ENCODE measurements at regions not wholly inside any gene's neighbourhood (a gene's known extent, or its start where the extent isn't known, plus 50 kb on each side); places are given as distances from the start of the nearest gene placed in this dataset.

GRCh38 chr10:83373671-83374070, 765.6 kb upstream of the GHITM start:
- no peak overlapping the region for H4K8ac ChIP-seq (ENCODE audit: extremely low read depth, insufficient read depth, low read length)
- TF ChIP-seq TAF7 (optimal IDR thresholded peaks at IDR 0.05; ENCODE audit: borderline replicate concordance, low read depth, low read length) (no peak), SIX5 (IDR thresholded peaks at IDR 0.05; ENCODE audit: low read depth, low read length) (no peak), CTCF (IDR thresholded peaks at IDR 0.05; ENCODE audit: control extremely low read depth in 1 of 3, insufficient read depth in 1 of 3, low read depth in 1 of 3, low read length in 3 of 3) (peak; percentile 30 to 73 (median 56)), RAD21 (IDR thresholded peaks at IDR 0.05 in 1 of 2, conservative IDR thresholded peaks at IDR 0.05 in 1 of 2; ENCODE audit: low read depth in 2 of 2, low read length in 2 of 2) (peak; percentile 66 to 71)
- ChIA-PET CTCF (ENCODE audit: partially characterized antibody) (interaction anchor here (0.9 to 1.5 kb wide), 2 partner anchors 18 to 158 kb away, joined by 3 read pairs; no protein-coding TSS in a partner anchor), POLR2A (ENCODE audit: partially characterized antibody) (no interaction called here)
- H2BK20ac ChIP-seq (ENCODE audit: low read length) = no peak overlapping the region
- no peak overlapping the region for H3K14ac ChIP-seq (ENCODE audit: insufficient read length)
- H2BK5ac ChIP-seq (ENCODE audit: low read depth, low read length) = no peak overlapping the region
- H2AFZ ChIP-seq (ENCODE audit: low read length) = no peak overlapping the region
- H3K4me3 ChIP-seq (ENCODE audit: extremely low read depth in 1 of 4, insufficient read depth in 2 of 4, low read depth in 3 of 4, low read length in 4 of 4) = no peak overlapping the region
- no peaks in the 10 kb centered on the region for H3K9me3 ChIP-seq (ENCODE audit: insufficient read depth in 2 of 2, low read depth in 1 of 2, low read length in 1 of 2)
- FAIRE-seq (peak; percentile 68), DNase-seq (ENCODE audit: low read depth in 1 of 2, low spot score in 2 of 2) (peak; percentile 23 to 51)
- no peak overlapping the region for H4K91ac ChIP-seq (replicated peaks; ENCODE audit: insufficient read length, low read length)
- no peak overlapping the region for H4K5ac ChIP-seq (ENCODE audit: insufficient read length, low read depth, low read length)
- no peaks in the 10 kb centered on the region; the same call in 1 of the 2 replicates for H3K23me2 ChIP-seq (ENCODE audit: low read depth, low read length)
- no peak overlapping the region for H3K27ac ChIP-seq (ENCODE audit: low read depth, low read length)
- H3K4me2 ChIP-seq (ENCODE audit: insufficient read depth in 1 of 2, low read depth in 2 of 2, low read length in 2 of 2) = no peak overlapping the region
- no peak overlapping the region for H2BK15ac ChIP-seq (ENCODE audit: low read length)
- no peaks in the 10 kb centered on the region for H3K36me3 ChIP-seq (ENCODE audit: control insufficient read depth in 2 of 4, insufficient read depth in 4 of 4, low read length in 3 of 4)
- H3K9ac ChIP-seq (replicated peaks in 1 of 4; ENCODE audit: extremely low read depth in 1 of 4, low read depth in 3 of 4, low read length in 3 of 4) = no peak overlapping the region
- WGBS, 2 experiments (ENCODE audit: extremely low coverage in 1 of 2, insufficient coverage in 1 of 2, insufficient read length in 1 of 2, insufficient replicate concordance in 2 of 2, low coverage in 1 of 2, low lambda C conversion rate in 2 of 2, missing lambda C conversion rate in 1 of 2) = 69% methylated on average over 2 of the region's 2 CpGs; no CpG with 5 or more reads in 1 of the 2 experiments
- no peaks in the 10 kb centered on the region for H3K79me1 ChIP-seq (ENCODE audit: low read depth, low read length)
- H2AK5ac ChIP-seq (ENCODE audit: low read depth, low read length) = no peak overlapping the region
- no peak overlapping the region for H3K56ac ChIP-seq (replicated peaks; ENCODE audit: insufficient read length, low read depth, low read length)
- H3K79me2 ChIP-seq (ENCODE audit: control insufficient read depth in 1 of 2, insufficient read depth in 2 of 2, low read length in 2 of 2) = no peaks in the 10 kb centered on the region
- no peak overlapping the region for H3K23ac ChIP-seq (ENCODE audit: insufficient read length)
- H4K20me1 ChIP-seq (replicated peaks in 1 of 2; ENCODE audit: control insufficient read depth in 1 of 2, insufficient read depth in 2 of 2, low read length in 2 of 2) = no peaks in the 10 kb centered on the region
- no peaks in the 10 kb centered on the region for H3K27me3 ChIP-seq (replicated peaks in 1 of 4; ENCODE audit: control insufficient read depth in 3 of 4, extremely low read depth in 1 of 4, insufficient read depth in 3 of 4, low read length in 3 of 4)
- H2BK120ac ChIP-seq (replicated peaks; ENCODE audit: low read depth, low read length) = no peak overlapping the region
- no peak overlapping the region for H2BK12ac ChIP-seq (ENCODE audit: low read depth, low read length)
- H3K18ac ChIP-seq (ENCODE audit: extremely low read depth, low read length) = no peak overlapping the region
- H3K4ac ChIP-seq (replicated peaks; ENCODE audit: insufficient read length, low read depth, low read length) = no peak overlapping the region
- peaks cover 0 to 3% (median 0%) of the 10 kb centered on the region in 4 experiments; a peak in 1 of 7 replicates for H3K4me1 ChIP-seq (replicated peaks in 1 of 4; ENCODE audit: control insufficient read depth in 3 of 4, insufficient read depth in 4 of 4, low read length in 3 of 4)
